ENCODE measurements at regions not wholly inside any gene's neighbourhood (a gene's known extent, or its start where the extent isn't known, plus 50 kb on each side); places are given as distances from the start of the nearest gene placed in this dataset.
"Not testable (repeated sequence)": the region's sequence is repeated elsewhere in the genome, so short reads cannot be mapped to it uniquely, and the experiment has no call there.

DNA sequence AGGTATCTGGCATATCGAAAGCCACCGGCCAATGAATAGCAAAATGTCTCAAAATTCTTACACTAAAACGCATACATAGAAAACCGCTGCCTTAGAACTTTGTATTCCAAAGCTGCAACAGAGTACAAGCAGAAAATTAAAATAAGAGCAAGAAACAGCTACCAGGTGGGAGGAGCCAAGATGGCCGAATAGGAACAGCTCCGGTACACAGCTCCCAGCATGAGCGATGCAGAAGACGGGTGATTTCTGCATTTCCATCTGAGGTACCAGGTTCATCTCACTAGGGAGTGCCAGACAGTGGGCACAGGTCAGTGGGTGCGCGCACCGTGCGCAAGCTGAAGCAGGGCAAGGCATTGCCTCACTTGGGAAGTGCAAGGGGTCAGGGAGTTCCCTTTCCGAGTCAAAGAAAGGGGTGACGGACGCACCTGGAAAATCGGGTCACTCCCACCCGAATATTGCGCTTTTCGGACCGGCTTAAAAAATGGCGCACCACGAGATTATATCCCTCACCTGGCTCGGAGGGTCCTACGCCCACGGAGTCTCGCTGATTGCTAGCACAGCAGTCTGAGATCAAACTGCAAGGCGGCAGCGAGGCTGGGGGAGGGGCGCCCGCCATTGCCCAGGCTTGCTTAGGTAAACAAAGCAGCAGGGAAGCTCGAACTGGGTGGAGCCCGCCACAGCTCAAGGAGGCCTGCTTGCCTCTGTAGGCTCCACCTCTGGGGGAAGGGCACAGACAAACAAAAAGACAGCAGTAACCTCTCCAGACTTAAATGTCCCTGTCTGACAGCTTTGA, 367.2 kb upstream of the ATP11B start:
- not testable (repeated sequence) for DNase-seq

- not testable (repeated sequence) for DNase-seq
These were observed 361.3 kb upstream of the ATP11B start for GRCh38 chr3:182431972-182432371.

DNA sequence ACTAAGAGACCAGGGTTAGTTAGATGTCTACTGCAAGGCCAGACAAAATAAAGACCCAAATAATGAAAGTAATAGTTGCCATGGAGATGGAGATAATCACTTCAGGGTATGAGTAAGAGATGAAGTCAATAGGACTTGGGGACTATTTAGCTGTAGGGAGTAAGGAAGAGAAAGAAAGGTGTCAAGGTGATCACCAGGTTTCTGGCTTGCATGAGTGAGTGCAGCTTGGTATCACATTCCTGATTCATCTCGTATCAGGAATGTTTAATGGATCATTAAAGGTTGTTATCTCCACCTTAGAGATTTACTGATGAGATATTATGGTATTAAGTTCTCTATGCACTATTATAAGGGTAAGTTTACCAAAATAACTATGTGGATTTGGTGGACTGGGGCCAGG, 357.4 kb upstream of the ATP11B start:
- no peak for DNase-seq

GRCh38 chr3:182436547-182436946, 356.8 kb upstream of the ATP11B start:
- DNase-seq, result no peak

- no peak for DNase-seq
These were observed 354.9 kb upstream of the ATP11B start for GRCh38 chr3:182438398-182438797.

DNA sequence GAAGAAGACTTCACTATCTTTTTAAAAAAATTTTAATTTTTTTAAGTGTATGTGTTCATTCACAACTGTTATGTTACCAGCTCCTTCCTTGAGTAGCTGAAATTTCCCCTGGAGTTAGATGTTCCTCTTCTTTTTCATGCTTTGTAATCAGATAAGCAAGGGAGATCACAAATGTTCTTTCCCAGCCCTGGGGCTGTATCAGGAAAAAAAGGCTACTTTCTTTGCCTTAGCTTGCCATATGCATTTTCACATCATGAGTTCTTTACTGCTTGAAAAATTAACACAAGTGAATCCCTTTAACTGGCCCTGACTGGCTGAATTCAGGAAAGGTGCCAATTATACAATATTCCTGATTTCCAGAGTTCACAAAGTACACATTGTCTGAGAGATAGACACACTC, 353.2 kb upstream of the ATP11B start:
- no peak for DNase-seq

- DNase-seq, result no peak
These were observed 347.7 kb upstream of the ATP11B start for GRCh38 chr3:182445576-182445975.

DNA sequence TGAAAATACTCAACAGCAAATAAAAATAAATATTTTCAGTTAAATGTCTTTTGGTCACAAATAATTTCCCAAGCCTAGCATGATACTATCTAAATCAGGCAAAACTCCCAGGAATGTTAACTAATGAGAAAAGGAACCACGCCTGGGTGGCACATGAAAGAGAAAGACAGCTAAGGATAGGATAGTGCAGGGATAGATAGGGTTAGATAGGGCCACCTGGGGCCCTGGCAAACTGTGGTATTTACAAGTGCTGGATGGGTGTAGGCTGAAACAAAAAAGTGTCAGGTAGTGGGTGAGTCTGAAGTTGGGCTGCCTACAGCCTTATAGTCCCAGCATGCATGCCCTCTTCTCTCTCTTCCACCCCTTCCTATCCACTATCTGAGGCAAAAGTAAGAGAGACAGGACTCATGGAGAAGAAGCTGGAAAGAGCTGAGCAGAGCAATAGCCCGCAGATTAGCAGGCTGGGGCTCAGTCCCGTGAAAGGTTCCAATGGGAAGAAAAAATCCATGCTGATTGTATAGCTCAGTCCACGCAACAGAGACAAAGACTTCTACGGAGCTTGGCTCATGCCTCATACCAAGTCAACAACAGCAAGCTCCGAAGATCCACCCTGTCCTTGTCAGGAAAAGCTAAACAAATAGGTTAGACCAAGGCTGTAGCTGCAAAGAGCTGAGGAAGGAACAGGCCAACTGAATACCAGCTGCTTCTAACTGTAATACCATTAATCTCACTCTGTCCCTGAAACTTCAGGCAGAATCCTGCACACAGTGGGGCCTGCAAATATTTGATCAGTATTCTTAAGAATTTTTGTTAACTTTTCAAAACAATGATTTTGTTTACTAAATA, 342.1 kb upstream of the ATP11B start:
- DNase-seq, result no peak

- no peak for DNase-seq
These were observed 341.4 kb upstream of the ATP11B start for GRCh38 chr3:182451871-182452270.

- DNase-seq, result no peak
These were observed 338.3 kb upstream of the ATP11B start for GRCh38 chr3:182455011-182455410.

GRCh38 chr3:182460303-182460702, 333.0 kb upstream of the ATP11B start:
- DNase-seq, result no peak

GRCh38 chr3:182462152-182462551, 331.2 kb upstream of the ATP11B start:
- no peak for DNase-seq

DNA sequence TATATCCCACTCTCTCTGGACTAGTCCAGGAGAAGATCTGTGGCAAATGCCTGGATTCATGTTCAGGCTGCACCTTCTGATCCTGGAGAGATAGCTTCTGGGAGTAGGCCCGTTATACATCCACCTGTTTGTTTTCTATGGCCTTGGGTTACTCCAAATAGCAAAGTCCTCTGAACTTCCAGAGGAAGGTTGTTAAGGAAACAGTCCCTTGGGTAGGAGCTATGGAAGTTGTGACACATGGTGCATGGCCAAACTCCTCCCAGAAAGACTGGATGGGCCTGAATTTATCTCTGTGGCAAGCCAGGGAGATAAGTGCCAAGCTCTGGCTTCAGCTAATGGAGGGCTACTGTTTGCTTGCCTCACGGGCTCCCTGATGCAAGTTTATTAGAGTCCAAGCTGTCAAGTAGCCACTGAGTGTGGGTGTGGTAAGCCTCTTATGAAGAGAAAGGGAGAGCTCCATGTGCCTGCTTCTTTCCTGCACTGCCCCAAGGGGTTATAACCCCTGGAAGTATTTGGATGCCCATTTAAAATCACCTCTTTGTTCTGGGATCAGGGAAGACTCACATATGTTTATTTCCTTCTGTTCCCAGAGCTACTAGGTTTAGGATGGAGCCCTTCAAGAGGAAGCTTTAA, 328.7 kb upstream of the ATP11B start:
- no peak for DNase-seq

DNA sequence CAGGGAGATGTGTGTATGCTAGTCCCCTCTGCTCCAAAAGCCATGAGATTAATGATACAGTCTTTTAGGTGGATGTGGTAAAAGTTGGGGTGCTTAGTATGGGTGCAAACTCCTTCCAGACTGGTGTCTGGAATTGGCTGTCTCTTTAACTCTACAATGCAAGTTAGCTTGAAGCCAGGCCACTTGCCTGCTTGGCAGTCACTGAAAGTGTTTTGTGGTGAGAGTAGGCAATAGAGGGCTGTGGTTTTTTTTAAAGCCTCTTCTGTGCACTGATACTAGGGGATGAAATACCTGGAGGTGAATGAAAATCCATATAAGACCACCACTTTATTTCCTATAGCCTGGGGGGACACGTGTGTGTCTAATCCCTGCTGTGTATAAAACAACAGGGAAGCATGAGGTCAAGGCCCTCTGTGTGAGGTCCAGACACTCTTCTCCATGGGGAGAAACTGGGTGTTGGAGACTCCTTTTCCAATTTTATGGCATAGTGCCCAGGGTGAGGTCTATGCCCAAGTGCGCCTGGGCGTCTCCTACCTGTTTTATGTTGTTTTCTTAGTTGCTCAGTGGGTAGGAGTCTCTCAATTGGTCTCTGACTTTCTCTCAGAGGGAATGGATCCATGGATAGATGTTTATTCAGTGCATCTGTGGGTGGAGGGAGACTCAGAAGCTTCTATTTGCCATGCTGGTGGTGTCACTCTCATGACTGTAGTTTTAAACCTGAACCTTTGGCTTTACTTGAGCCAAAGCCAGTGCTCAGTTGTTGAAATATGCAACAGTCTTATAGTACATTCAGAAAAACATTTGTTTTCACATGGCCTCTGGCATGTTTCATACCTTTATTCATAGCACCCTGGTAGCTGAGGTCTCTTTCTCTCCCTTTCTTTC, 327.8 kb upstream of the ATP11B start:
- no peak for DNase-seq

- no peak for DNase-seq
These were observed 324.2 kb upstream of the ATP11B start for GRCh38 chr3:182469086-182469485.

GRCh38 chr3:182470187-182470586, 323.1 kb upstream of the ATP11B start:
- DNase-seq, result no peak

DNA sequence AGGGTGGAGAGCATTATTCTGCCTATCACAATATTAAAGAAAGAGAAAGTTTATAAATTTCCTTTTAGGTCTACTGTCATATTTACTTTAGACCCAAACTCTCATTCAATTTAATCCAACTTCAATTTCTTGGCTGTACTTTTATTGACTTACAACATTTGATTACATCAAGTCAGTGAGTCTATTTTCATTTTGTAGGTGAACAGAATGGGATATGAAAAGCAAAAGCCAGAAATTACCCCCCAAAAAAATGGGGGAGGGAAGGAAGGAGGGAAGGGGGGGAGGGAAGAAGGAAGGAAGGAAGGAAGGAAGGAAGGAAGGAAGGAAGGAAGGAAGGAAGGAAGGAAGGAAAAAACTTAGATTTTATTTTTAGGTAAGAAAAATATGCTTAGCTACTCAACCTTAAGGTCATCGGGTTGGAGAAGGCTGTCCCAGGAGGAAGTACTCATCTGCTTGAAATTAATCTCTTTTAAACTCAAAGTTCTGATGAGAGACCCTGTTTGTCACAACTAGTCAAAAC, 320.1 kb upstream of the ATP11B start:
- no peak for DNase-seq

DNA sequence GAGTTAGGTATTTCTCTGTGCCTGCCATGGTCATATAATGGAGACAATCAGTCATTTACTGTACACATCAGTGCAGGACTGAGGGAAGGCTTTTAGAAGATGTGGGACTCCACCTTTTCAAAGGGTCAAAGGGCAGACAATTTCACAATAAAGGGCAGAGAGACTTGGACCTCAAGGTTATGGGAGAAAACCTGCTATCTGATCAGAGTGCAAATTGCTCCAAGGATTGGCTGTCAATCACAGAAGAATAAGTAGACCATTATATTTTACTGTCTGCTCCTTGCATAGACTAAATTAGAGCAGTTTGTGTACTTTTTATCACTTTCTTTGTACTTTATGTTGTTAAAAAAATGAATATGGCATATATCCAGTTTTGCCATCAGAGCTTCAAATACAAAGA, 314.9 kb upstream of the ATP11B start:
- no peak for DNase-seq

DNA sequence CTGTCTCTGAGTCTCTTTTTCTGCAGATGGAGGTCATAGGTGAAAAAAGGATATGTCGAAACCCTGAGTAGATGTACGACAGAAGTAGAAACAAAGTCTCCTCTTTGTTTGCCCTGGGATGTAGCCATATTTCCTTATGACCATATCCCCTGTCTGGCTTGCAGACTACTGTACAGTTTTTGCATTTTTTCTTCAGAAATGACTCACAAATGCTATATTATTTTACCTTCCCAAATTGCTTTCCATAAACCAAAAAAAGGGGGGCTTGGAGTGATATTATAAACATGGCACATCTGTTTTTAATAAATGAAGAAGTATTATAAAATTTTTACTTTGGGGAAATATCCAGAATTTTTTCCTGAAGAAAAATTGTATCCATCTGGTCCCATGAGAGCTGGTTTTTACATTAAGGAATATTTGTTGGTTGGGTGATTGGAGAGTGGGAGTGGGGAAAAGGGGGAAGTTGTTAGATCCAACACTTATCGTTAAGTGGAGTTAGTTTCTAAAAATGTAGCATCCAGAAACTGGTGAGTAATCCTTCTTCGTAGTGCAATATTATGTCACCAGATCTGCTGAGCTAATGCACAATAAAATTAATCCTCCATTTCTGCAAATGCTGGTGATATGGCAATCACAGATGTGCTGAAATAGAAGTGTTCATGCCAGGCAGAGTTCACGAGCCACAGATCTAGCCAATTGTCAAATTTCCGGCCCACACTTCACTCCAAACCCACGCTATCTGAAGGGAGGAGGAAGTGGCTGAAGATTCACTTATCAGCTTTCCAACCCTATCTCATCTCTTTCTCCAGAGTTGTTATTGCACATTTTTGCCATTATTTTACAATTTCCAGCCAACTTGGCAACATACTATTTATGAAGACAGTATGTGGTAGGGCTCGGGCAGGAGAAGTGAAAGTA, 313.6 kb upstream of the ATP11B start:
- no peak for DNase-seq

DNA sequence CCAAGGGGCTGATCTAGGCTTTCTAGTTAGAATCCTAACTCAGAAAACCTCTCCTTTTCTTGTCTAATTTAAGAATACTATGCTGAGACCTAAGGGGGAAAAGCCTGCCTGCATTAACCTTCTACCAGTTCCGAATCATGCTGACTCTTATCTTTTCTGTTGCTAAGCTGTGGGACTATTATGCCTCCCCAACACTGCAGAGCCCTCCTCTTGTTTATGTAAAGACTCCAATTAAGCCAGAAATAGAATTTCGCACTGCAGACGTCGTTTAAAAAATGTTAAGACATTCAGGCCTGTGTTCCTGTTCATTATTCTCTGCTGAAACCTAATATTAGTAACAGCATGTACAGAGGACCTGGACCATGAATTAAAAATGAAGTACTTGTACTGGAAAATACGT, 310.6 kb upstream of the ATP11B start:
- no peak for DNase-seq

- DNase-seq, result no peak
These were observed 308.6 kb upstream of the ATP11B start for GRCh38 chr3:182484682-182485081.

Data from effector CD4-positive, alpha-beta T cell (primary cell).